GM21367 (cell line): ENCODE measurements at regions not wholly inside any gene's neighbourhood (a gene's known extent, or its start where the extent isn't known, plus 50 kb on each side); places are given as distances from the start of the nearest gene placed in this dataset.

Experiments
- ATAC-seq: cut with Tn5 transposase; IDR thresholded peaks from one replicate; pipeline ENCODE4 v1.9.1; 2021; ENCODE audit not compliant: unreplicated experiment

GRCh38 chr3:127461286-127461910 lies 129.1 kb downstream of the TPRA1 start:
- no peak for ATAC-seq

- ATAC-seq = no peak
Measured at GRCh38 chr3:127459891-127460290, 130.6 kb downstream of the TPRA1 start.

GRCh38 chr3:127458696-127459604 lies 131.6 kb downstream of the TPRA1 start:
- no peak for ATAC-seq

GRCh38 chr3:127457546-127458145 lies 132.9 kb downstream of the TPRA1 start:
- no peak for ATAC-seq

GRCh38 chr3:127457094-127457475 lies 133.4 kb downstream of the TPRA1 start:
- no peak for ATAC-seq

- ATAC-seq = no peak
Measured at GRCh38 chr3:127456471-127457093, 134.0 kb downstream of the TPRA1 start.

GRCh38 chr3:127455541-127456450 lies 134.7 kb downstream of the TPRA1 start:
- peak; percentile 60 for ATAC-seq

GRCh38 chr3:127454968-127455367 lies 135.6 kb downstream of the TPRA1 start:
- ATAC-seq = no peak

GRCh38 chr3:127454051-127454450 lies 136.5 kb downstream of the TPRA1 start:
- no peak for ATAC-seq

- no peak for ATAC-seq
Measured at GRCh38 chr3:127452321-127452821, 138.2 kb downstream of the TPRA1 start.

GRCh38 chr3:127451321-127451720 lies 139.2 kb downstream of the TPRA1 start:
- ATAC-seq = no peak

GRCh38 chr3:127450331-127450730 lies 140.2 kb downstream of the TPRA1 start:
- ATAC-seq = no peak

GRCh38 chr3:127449486-127450212 lies 140.9 kb downstream of the TPRA1 start:
- no peak for ATAC-seq

- no peak for ATAC-seq
Measured at GRCh38 chr3:127448671-127449070, 141.9 kb downstream of the TPRA1 start.

GRCh38 chr3:127448161-127448561 lies 142.4 kb downstream of the TPRA1 start:
- ATAC-seq = no peak

GRCh38 chr3:127446756-127447155 lies 143.8 kb downstream of the TPRA1 start:
- ATAC-seq = no peak

GRCh38 chr3:127445581-127446343 lies 144.8 kb downstream of the TPRA1 start:
- no peak for ATAC-seq

- no peak for ATAC-seq
Measured at GRCh38 chr3:127444761-127445160, 145.8 kb downstream of the TPRA1 start.
